Neural crest cell (in vitro differentiated cells): ENCODE measurements at regions not wholly inside any gene's neighbourhood (a gene's known extent, or its start where the extent isn't known, plus 50 kb on each side); places are given as distances from the start of the nearest gene placed in this dataset.

ENCODE experiments used
- DNase-seq: peaks from one replicate; pipeline ENCODE4 v3.0.0; 2021; ENCODE audit warnings: low read depth, mixed read lengths, low spot score
- H3K27ac Mint-ChIP-seq: one replicate; pipeline ENCODE4 v1.8.0; 2021; ENCODE audit warnings: mild to moderate bottlenecking, mixed read lengths; ENCODE audit not compliant: unreplicated experiment
- H3K27me3 Mint-ChIP-seq: 2 replicates; pipeline ENCODE4 v1.8.0; 2021; ENCODE audit warnings: low read depth, mild to moderate bottlenecking, mixed read lengths
- H3K36me3 Mint-ChIP-seq: 2 replicates; pipeline ENCODE4 v1.8.0; 2021; ENCODE audit warnings: low read depth, mild to moderate bottlenecking, mixed read lengths
- H3K4me1 Mint-ChIP-seq: 2 replicates; pipeline ENCODE4 v1.8.0; 2021; ENCODE audit warnings: mixed read lengths
- H3K4me3 Mint-ChIP-seq: one replicate; pipeline ENCODE4 v1.8.0; 2021; ENCODE audit warnings: mild to moderate bottlenecking, mixed read lengths
- H3K9me3 Mint-ChIP-seq: 2 replicates; pipeline ENCODE4 v1.8.0; 2021; ENCODE audit warnings: mixed read lengths
- CTCF ChIP-seq: fragments of 200-600 bp; sonication (generic); conservative IDR thresholded peaks from 2 replicates; pipeline ENCODE4 v1.5.0; 2021; ENCODE audit warnings: antibody characterized with exemption, mild to moderate bottlenecking

DNA sequence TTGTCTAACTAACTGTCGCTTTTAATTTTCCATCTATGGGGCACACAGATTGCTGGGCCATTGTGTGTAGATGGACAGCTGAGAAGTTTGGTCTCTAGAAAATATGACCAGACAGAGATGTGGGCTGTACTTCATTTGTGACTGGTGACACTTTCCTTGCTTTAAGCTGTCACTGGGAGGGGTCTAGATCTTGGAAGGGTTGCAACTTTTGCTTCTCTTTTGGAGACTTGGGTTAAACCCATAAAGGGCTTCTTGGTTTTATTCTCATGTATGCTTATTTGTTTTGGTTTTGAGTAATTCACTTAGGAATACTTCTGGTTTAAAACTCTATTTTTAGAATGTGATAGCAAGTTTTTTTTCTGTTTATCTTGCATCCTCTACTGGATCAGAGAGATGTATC lies 80.2 kb downstream of the ETS2 start:
- H3K27ac Mint-ChIP-seq = no peak overlapping the region
- H3K36me3 Mint-ChIP-seq = peaks cover 20% of the 10 kb centered on the region
- no peak for DNase-seq
- no peaks in the 10 kb centered on the region for H3K27me3 Mint-ChIP-seq
- H3K9me3 Mint-ChIP-seq = peaks cover 24% of the 10 kb centered on the region
- no peak for TF ChIP-seq CTCF
- H3K4me3 Mint-ChIP-seq = no peak overlapping the region
- H3K4me1 Mint-ChIP-seq = no peaks in the 10 kb centered on the region

- H3K36me3 Mint-ChIP-seq = peaks cover 23% of the 10 kb centered on the region
- H3K9me3 Mint-ChIP-seq = peaks cover 27% of the 10 kb centered on the region
- no peak overlapping the region for H3K4me3 Mint-ChIP-seq
- H3K27me3 Mint-ChIP-seq = no peaks in the 10 kb centered on the region
- no peak for TF ChIP-seq CTCF
- DNase-seq = no peak
- H3K27ac Mint-ChIP-seq = no peak overlapping the region
- H3K4me1 Mint-ChIP-seq = no peaks in the 10 kb centered on the region
These were observed 78.7 kb downstream of the ETS2 start for GRCh38 chr21:38884440-38884839.

DNA sequence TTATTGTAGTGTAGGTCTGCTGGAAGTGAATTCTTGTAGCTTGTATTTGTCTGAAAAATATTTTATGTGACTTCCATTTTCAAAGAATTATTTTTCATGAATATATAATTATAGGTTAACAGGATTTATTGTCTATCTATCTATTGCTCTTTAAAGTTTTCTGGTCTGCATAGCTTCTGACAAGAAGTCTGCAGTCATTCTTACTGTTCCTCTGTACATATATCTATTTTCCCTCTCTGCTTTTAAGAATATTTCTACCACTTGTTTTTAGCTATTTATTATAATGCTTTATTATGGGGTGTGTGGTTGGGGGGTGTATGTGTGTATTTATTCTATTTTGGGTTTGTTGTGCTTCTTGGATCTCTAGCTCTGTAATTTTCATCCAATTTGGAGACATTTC lies 77.4 kb downstream of the ETS2 start:
- Mint-ChIP-seq H3K9me3 (peaks cover 27% of the 10 kb centered on the region), H3K4me1 (no peaks in the 10 kb centered on the region), H3K27me3 (no peaks in the 10 kb centered on the region), H3K4me3 (no peak overlapping the region), H3K27ac (no peak overlapping the region), H3K36me3 (peaks cover 23% of the 10 kb centered on the region)
- no peak for DNase-seq
- no peak for TF ChIP-seq CTCF

DNA sequence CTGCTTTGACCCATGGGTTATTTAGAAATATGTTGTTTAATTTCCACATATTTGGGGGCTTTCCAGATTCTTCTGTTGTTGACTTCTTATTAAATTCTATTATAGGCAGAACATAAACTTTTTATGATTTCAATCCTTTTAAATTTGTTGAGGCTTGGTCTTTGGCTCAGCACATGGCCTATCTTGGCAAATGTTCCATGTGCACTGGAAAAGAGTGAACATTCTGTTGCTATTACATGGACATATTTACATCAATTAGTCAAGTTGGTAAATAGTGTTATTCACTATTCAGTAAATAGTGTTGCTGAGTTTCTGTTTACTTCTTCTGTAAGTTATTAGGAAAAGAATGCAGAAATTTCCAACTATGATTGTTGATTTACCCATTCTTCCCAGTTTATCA lies 75.4 kb downstream of the ETS2 start:
- TF ChIP-seq CTCF = no peak
- Mint-ChIP-seq H3K9me3 (peaks cover 25% of the 10 kb centered on the region), H3K4me3 (no peak overlapping the region), H3K36me3 (peaks cover 17% of the 10 kb centered on the region), H3K27ac (no peak overlapping the region), H3K4me1 (no peaks in the 10 kb centered on the region), H3K27me3 (no peaks in the 10 kb centered on the region)
- no peak for DNase-seq

- no peak for DNase-seq
- peaks cover 24% of the 10 kb centered on the region for H3K9me3 Mint-ChIP-seq
- no peaks in the 10 kb centered on the region for H3K4me1 Mint-ChIP-seq
- no peak for TF ChIP-seq CTCF
- no peaks in the 10 kb centered on the region for H3K27me3 Mint-ChIP-seq
- no peak overlapping the region for H3K27ac Mint-ChIP-seq
- peaks cover 17% of the 10 kb centered on the region for H3K36me3 Mint-ChIP-seq
- H3K4me3 Mint-ChIP-seq = no peak overlapping the region
These were observed 74.8 kb downstream of the ETS2 start for GRCh38 chr21:38880577-38880966.
